ENCODE measurements at regions not wholly inside any gene's neighbourhood (a gene's known extent, or its start where the extent isn't known, plus 50 kb on each side); places are given as distances from the start of the nearest gene placed in this dataset.

DNA sequence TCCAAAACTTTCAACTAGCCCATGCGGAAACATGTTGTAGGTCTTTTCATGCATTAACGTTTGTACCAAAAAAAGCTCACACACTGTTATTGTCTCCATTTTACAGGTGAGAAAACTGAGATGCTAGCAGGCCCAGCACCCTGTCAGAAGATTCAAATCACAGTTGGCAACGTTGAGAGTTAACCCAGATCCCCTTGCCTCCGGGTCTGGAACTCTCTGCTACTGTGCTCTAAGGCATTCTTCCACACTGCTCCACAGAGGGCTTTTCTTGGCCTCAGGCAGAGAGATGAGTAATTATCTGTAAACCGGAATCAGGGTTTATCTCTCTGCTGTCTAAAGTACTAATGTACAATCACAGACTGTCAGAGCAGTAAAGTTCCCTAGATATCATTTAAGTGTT, 186.0 kb upstream of the LPP start:
- intact Hi-C loops (cut with micrococcal nuclease; ENCODE audit: unreplicated experiment), result no loop called here
- Mint-ChIP-seq H3K4me1 (ENCODE audit: low read depth, unreplicated experiment) (peaks cover 9% of the 10 kb centered on the region), H3K27ac (ENCODE audit: unreplicated experiment) (no peak overlapping the region), H3K36me3 (ENCODE audit: insufficient read depth, unreplicated experiment) (no peaks in the 10 kb centered on the region), H3K9me3 (ENCODE audit: unreplicated experiment) (no peaks in the 10 kb centered on the region), H3K27me3 (ENCODE audit: insufficient read depth, unreplicated experiment) (no peaks in the 10 kb centered on the region), H3K4me3 (ENCODE audit: unreplicated experiment) (no peak overlapping the region)
- no peak overlapping the region for H3K4me3 ChIP-seq (ENCODE audit: low read depth, low read length)
- no peaks in the 10 kb centered on the region for H3K9me3 ChIP-seq
- no peaks in the 10 kb centered on the region for H3K27me3 ChIP-seq (replicated peaks; ENCODE audit: control insufficient read depth, insufficient read depth, low read length)
- peaks cover 8% of the 10 kb centered on the region for H3K4me1 ChIP-seq
- ChIA-PET CTCF (no interaction called here), POLR2A (no interaction called here)
- no TSS peak for BruUV-seq (replicated peaks)
- no peaks in the 10 kb centered on the region for H3K36me3 ChIP-seq (ENCODE audit: control insufficient read depth, insufficient read depth, low read length)
- TF ChIP-seq, protein P1, sequence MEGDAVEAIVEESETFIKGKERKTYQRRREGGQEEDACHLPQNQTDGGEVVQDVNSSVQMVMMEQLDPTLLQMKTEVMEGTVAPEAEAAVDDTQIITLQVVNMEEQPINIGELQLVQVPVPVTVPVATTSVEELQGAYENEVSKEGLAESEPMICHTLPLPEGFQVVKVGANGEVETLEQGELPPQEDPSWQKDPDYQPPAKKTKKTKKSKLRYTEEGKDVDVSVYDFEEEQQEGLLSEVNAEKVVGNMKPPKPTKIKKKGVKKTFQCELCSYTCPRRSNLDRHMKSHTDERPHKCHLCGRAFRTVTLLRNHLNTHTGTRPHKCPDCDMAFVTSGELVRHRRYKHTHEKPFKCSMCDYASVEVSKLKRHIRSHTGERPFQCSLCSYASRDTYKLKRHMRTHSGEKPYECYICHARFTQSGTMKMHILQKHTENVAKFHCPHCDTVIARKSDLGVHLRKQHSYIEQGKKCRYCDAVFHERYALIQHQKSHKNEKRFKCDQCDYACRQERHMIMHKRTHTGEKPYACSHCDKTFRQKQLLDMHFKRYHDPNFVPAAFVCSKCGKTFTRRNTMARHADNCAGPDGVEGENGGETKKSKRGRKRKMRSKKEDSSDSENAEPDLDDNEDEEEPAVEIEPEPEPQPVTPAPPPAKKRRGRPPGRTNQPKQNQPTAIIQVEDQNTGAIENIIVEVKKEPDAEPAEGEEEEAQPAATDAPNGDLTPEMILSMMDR (IDR thresholded peaks at IDR 0.05; ENCODE audit: insufficient read depth in 1 of 2, low read depth in 1 of 2, low read length in 1 of 2, severe bottlenecking in 1 of 2, unreplicated experiment in 1 of 2), result no peak
- DNase-seq, result no peak

DNA sequence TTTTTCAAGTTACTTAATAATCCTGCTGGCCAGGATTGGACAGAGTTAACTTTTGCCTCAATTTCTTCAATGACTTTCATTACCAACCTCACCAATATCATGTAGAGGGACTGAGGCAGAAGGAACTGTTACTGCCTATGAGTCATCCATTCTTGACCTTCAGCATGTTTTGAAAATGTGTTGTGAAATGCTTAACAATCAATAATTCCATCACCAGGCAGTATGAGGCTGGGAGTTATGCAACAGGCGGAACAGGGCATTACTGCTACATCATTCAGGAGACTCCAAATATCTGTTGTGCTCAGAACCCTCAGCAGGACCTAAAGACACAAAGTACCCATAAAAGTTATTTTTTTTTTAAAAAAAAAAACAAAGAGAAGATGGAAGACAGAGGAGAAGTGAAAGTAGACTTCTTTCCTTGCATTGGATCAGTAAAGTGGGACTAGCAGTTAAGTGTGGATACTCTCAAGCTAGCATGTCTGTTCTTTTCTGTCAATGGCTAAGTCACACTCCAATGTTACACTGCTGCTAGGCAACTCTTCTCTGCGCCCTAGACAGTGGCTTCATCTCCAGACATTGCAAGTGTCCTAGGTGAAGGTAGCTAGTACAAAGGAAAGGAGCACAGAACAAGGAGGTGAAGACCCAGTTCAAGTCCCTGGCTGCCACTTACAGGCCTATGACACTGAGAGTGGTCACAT, 184.9 kb upstream of the LPP start:
- H3K36me3 Mint-ChIP-seq (ENCODE audit: insufficient read depth, unreplicated experiment), result no peaks in the 10 kb centered on the region
- Histone ChIP-seq H3K4me3 (ENCODE audit: low read depth, low read length) (no peak overlapping the region), H3K9me3 (no peaks in the 10 kb centered on the region), H3K4me1 (peaks cover 8% of the 10 kb centered on the region), H3K27me3 (replicated peaks; ENCODE audit: control insufficient read depth, insufficient read depth, low read length) (no peaks in the 10 kb centered on the region), H3K36me3 (ENCODE audit: control insufficient read depth, insufficient read depth, low read length) (no peaks in the 10 kb centered on the region)
- H3K27me3 Mint-ChIP-seq (ENCODE audit: insufficient read depth, unreplicated experiment), result no peaks in the 10 kb centered on the region
- no TSS peak for BruUV-seq (replicated peaks)
- POLR2A ChIA-PET, result no interaction called here
- TF ChIP-seq, protein P1 (IDR thresholded peaks at IDR 0.05; ENCODE audit: insufficient read depth in 1 of 2, low read depth in 1 of 2, low read length in 1 of 2, severe bottlenecking in 1 of 2, unreplicated experiment in 1 of 2), result no peak
- intact Hi-C loops (cut with micrococcal nuclease; ENCODE audit: unreplicated experiment), result no loop called here
- CTCF ChIA-PET, result interaction anchor here (0.7 kb wide), 1 partner anchor 311 kb away, joined by 3 read pairs; no protein-coding TSS in a partner anchor
- H3K4me3 Mint-ChIP-seq (ENCODE audit: unreplicated experiment), result no peak overlapping the region
- no peak for DNase-seq
- H3K27ac Mint-ChIP-seq (ENCODE audit: unreplicated experiment), result no peak overlapping the region
- H3K9me3 Mint-ChIP-seq (ENCODE audit: unreplicated experiment), result no peaks in the 10 kb centered on the region
- peaks cover 9% of the 10 kb centered on the region for H3K4me1 Mint-ChIP-seq (ENCODE audit: low read depth, unreplicated experiment)

DNA sequence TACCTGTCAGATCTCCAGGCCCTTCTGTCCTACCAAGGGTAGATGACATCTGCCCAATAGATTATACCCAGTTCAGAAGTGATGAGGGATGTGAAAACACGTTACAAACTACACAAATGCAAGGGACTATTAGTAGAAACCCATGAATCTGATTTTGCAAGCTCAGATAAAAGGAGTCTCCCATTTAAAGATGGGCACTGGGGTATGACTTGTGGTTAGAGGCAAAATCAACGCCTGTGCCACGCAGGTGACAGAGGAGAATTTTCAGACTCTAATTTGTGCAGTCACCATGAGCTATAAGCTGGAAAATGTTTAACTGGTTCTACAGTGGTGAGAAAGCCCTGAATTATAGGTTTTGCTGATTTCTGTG, 184.4 kb upstream of the LPP start:
- TF ChIP-seq, protein P1 (IDR thresholded peaks at IDR 0.05; ENCODE audit: insufficient read depth in 1 of 2, low read depth in 1 of 2, low read length in 1 of 2, severe bottlenecking in 1 of 2, unreplicated experiment in 1 of 2), result no peak
- POLR2A ChIA-PET, result no interaction called here
- H3K4me3 Mint-ChIP-seq (ENCODE audit: unreplicated experiment), result no peak overlapping the region

More for the DNA sequence above, 184.4 kb upstream of the LPP start:
- Mint-ChIP-seq H3K4me1 (ENCODE audit: low read depth, unreplicated experiment) (peaks cover 9% of the 10 kb centered on the region), H3K27ac (ENCODE audit: unreplicated experiment) (no peak overlapping the region), H3K27me3 (ENCODE audit: insufficient read depth, unreplicated experiment) (no peaks in the 10 kb centered on the region), H3K9me3 (ENCODE audit: unreplicated experiment) (no peaks in the 10 kb centered on the region), H3K36me3 (ENCODE audit: insufficient read depth, unreplicated experiment) (no peaks in the 10 kb centered on the region)
- no peak for DNase-seq
- peaks cover 6% of the 10 kb centered on the region for H3K4me1 ChIP-seq
- CTCF ChIA-PET, result interaction anchor here (0.7 kb wide), 1 partner anchor 310 kb away, joined by 3 read pairs; no protein-coding TSS in a partner anchor
- H3K36me3 ChIP-seq (ENCODE audit: control insufficient read depth, insufficient read depth, low read length), result no peaks in the 10 kb centered on the region
- no peaks in the 10 kb centered on the region for H3K9me3 ChIP-seq
- no TSS peak for BruUV-seq (replicated peaks)
- H3K27me3 ChIP-seq (replicated peaks; ENCODE audit: control insufficient read depth, insufficient read depth, low read length), result no peaks in the 10 kb centered on the region
- intact Hi-C loops (cut with micrococcal nuclease; ENCODE audit: unreplicated experiment), result no loop called here
- no peak overlapping the region for H3K4me3 ChIP-seq (ENCODE audit: low read depth, low read length)

Measured in Caco-2 (cell line).